DND-41 (cell line): ENCODE measurements at regions not wholly inside any gene's neighbourhood (a gene's known extent, or its start where the extent isn't known, plus 50 kb on each side); places are given as distances from the start of the nearest gene placed in this dataset.

ENCODE experiments used
- ATAC-seq: fragments of 200-7000 bp; cut with Tn5 transposase; 3 replicates; pipeline ENCODE4 v1.9.1; 2021; ENCODE audit warnings: low read depth; ENCODE audit not compliant: insufficient read depth
- DNase-seq: peaks from one replicate; pipeline ENCODE4 v3.0.0-alpha.2; 2020
- H2AFZ ChIP-seq: 2 replicates; pipeline ENCODE4 v1.6.0; 2012; ENCODE audit warnings: low read depth, low read length
- H3K27ac ChIP-seq: 2 replicates; pipeline ENCODE4 v1.5.1; 2012; ENCODE audit warnings: low read length, inconsistent platforms
- H3K27me3 ChIP-seq: fragments of 200-600 bp; sonication (generic); 2 replicates; pipeline ENCODE4 v1.6.0; 2012; ENCODE audit warnings: low read length, mild to moderate bottlenecking, inconsistent platforms; ENCODE audit not compliant: insufficient read depth, poor library complexity
- H3K36me3 ChIP-seq: 2 replicates; pipeline ENCODE4 v1.5.1; 2012; ENCODE audit warnings: low read length, inconsistent platforms; ENCODE audit not compliant: insufficient read depth
- H3K4me1 ChIP-seq: 2 replicates; pipeline ENCODE4 v1.5.1; 2012; ENCODE audit warnings: mild to moderate bottlenecking, low read length; ENCODE audit not compliant: insufficient read depth
- H3K4me2 ChIP-seq: 2 replicates; pipeline ENCODE4 v1.6.0; 2012; ENCODE audit warnings: mild to moderate bottlenecking, moderate library complexity, low read length, inconsistent platforms; ENCODE audit not compliant: insufficient read depth
- H3K4me3 ChIP-seq, 2 experiments: fragments of 200-600 bp in 1 of 2; shearing (Covaris generic) in 1 of 2; 2 replicates each; pipeline ENCODE4 v1.5.1; 2012 to 2016; ENCODE audit warnings: inconsistent platforms in 2 of 2, low read length in 2 of 2, mild to moderate bottlenecking in 2 of 2, low read depth in 1 of 2, moderate library complexity in 1 of 2
- H3K79me2 ChIP-seq: 2 replicates; pipeline ENCODE4 v1.6.0; 2012; ENCODE audit warnings: low read length, inconsistent platforms; ENCODE audit not compliant: insufficient read depth
- H3K9ac ChIP-seq: 2 replicates; pipeline ENCODE4 v1.6.0; 2012; ENCODE audit warnings: low read depth, mild to moderate bottlenecking, inconsistent platforms, low read length, moderate library complexity
- H3K9me3 ChIP-seq: 2 replicates; pipeline ENCODE4 v1.5.1; 2012; ENCODE audit warnings: low read length, moderate library complexity, mild to moderate bottlenecking, inconsistent platforms; ENCODE audit not compliant: insufficient read depth, severe bottlenecking
- H4K20me1 ChIP-seq: 2 replicates; pipeline ENCODE4 v1.6.0; 2012; ENCODE audit warnings: low read length; ENCODE audit not compliant: insufficient read depth
- CTCF ChIP-seq: IDR thresholded peaks from 2 replicates; pipeline ENCODE4 v1.5.1; 2012; ENCODE audit warnings: borderline replicate concordance, low read length, moderate library complexity, mild to moderate bottlenecking; ENCODE audit not compliant: poor library complexity, severe bottlenecking; ENCODE audit errors: extremely low read depth
- EZH2 ChIP-seq: IDR thresholded peaks from 3 replicates; pipeline ENCODE4 v1.6.1; 2012; ENCODE audit warnings: borderline replicate concordance, low read depth, mild to moderate bottlenecking, moderate library complexity, low read length, inconsistent platforms; ENCODE audit not compliant: severe bottlenecking

- Histone ChIP-seq H3K27me3 (no peaks in the 10 kb centered on the region), H4K20me1 (peaks cover 3% of the 10 kb centered on the region; the same call in 1 of the 2 replicates), H2AFZ (no peak overlapping the region), H3K4me3 (no peak overlapping the region), H3K27ac (no peak overlapping the region), H3K79me2 (no peaks in the 10 kb centered on the region), H3K9ac (no peak overlapping the region), H3K36me3 (no peaks in the 10 kb centered on the region), H3K9me3 (no peaks in the 10 kb centered on the region), H3K4me1 (no peaks in the 10 kb centered on the region), H3K4me2 (no peak overlapping the region)
- DNase-seq (no peak), ATAC-seq (no peak)
- TF ChIP-seq CTCF, result no peak
- TF ChIP-seq EZH2, result no peak
Observed at GRCh38 chr12:131260251-131260905, 306.7 kb downstream of the ADGRD1 start.

DNA sequence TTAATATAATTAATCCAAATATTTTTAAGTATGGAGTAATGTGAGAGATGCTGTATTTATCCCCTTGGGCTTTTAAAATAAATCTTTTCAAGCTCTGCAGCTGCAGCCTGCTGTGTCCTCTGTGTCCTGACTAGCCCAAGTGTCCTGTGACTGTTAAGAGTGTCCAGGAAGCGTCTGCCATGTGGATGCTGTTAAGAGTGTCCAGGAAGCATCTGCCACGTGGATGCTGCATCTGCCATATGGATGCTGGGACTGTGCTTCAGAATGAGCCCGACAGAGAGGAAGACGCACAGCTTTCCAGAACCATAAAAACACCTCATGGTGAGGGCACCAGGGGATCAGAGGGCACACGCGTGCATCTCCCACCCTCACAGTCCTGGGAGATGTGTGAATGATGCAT lies 307.2 kb downstream of the ADGRD1 start:
- no peak for DNase-seq
- Histone ChIP-seq H3K27ac (no peak overlapping the region), H4K20me1 (peaks cover 3% of the 10 kb centered on the region; the same call in 1 of the 2 replicates), H3K27me3 (no peaks in the 10 kb centered on the region), H3K4me1 (no peaks in the 10 kb centered on the region), H2AFZ (no peak overlapping the region), H3K4me3 (no peak overlapping the region), H3K79me2 (no peaks in the 10 kb centered on the region), H3K9me3 (no peaks in the 10 kb centered on the region), H3K9ac (no peak overlapping the region), H3K36me3 (no peaks in the 10 kb centered on the region), H3K4me2 (no peak overlapping the region)
- no peak for TF ChIP-seq EZH2
- no peak for TF ChIP-seq CTCF
- ATAC-seq, result no peak

DNA sequence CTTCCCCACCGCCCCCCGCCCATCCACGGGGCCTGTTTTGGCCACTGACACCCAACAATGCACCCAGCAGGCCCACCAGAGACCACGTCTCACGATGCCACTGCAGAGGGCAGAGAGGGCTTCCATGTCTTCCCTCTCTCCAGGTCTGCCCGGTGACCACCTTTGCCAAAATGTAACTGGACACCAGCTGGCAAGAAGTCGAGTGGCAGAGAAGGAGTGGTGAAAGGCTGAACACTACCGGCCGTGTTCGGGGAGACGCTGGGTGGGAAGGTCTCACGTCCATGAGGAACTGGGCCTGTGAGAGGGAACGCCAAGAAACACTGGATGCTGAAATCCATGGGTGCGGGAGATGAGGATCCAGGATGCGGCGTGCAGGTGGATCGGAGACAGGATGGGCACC lies 308.2 kb downstream of the ADGRD1 start:
- Histone ChIP-seq H2AFZ (no peak overlapping the region), H4K20me1 (peaks cover 3% of the 10 kb centered on the region; the same call in 1 of the 2 replicates), H3K27me3 (no peaks in the 10 kb centered on the region), H3K79me2 (no peaks in the 10 kb centered on the region), H3K36me3 (no peaks in the 10 kb centered on the region), H3K9ac (no peak overlapping the region), H3K4me1 (no peaks in the 10 kb centered on the region), H3K9me3 (no peaks in the 10 kb centered on the region), H3K4me2 (no peak overlapping the region), H3K27ac (no peak overlapping the region), H3K4me3 (no peak overlapping the region)
- no peak for TF ChIP-seq CTCF
- no peak for TF ChIP-seq EZH2
- DNase-seq (no peak), ATAC-seq (no peak)
